ENCODE measurements at regions not wholly inside any gene's neighbourhood (a gene's known extent, or its start where the extent isn't known, plus 50 kb on each side); places are given as distances from the start of the nearest gene placed in this dataset.

GRCh38 chr12:23446746-23447145 is 502.7 kb downstream of the SOX5 start:
- TF ChIP-seq CTCF (IDR thresholded peaks at IDR 0.05; ENCODE audit: poor library complexity, severe bottlenecking) (no peak), POLR2AphosphoS5 (IDR thresholded peaks at IDR 0.05) (no peak), SMC3 (conservative IDR thresholded peaks at IDR 0.05; ENCODE audit: poor library complexity) (no peak), EZH2 (IDR thresholded peaks at IDR 0.05; ENCODE audit: borderline replicate concordance, insufficient read depth, low read length, poor library complexity, severe bottlenecking) (no peak)

Measured in neural cell (in vitro differentiated cells).